Muscle layer of colon (tissue), 2 donors: ENCODE measurements at regions not wholly inside any gene's neighbourhood (a gene's known extent, or its start where the extent isn't known, plus 50 kb on each side); places are given as distances from the start of the nearest gene placed in this dataset.
A peak's percentile ranks its signal among the peaks of the same experiment; 100 is the strongest.
"Not testable (repeated sequence)": the region's sequence is repeated elsewhere in the genome, so short reads cannot be mapped to it uniquely, and the experiment has no call there.

Experiments used
- H3K27ac ChIP-seq: one replicate; pipeline ENCODE4 v1.7.0; 2013; ENCODE audit warnings: low read depth, mild to moderate bottlenecking, low read length, moderate library complexity
- H3K27me3 ChIP-seq, 2 donors: one replicate each; pipeline ENCODE4 v1.7.0; 2013; ENCODE audit warnings: low read length in 2 of 2, mild to moderate bottlenecking in 2 of 2; ENCODE audit not compliant: insufficient read depth in 2 of 2, control insufficient read depth in 1 of 2
- H3K36me3 ChIP-seq: one replicate; pipeline ENCODE4 v1.7.0; 2013; ENCODE audit warnings: mild to moderate bottlenecking, low read length; ENCODE audit not compliant: insufficient read depth
- H3K4me1 ChIP-seq: one replicate; pipeline ENCODE4 v1.7.0; 2013; ENCODE audit warnings: mild to moderate bottlenecking, low read length; ENCODE audit not compliant: insufficient read depth
- H3K4me3 ChIP-seq, 2 donors: one replicate each; pipeline ENCODE4 v1.7.0; 2013; ENCODE audit warnings: low read length in 2 of 2, low read depth in 1 of 2, mild to moderate bottlenecking in 1 of 2, moderate library complexity in 1 of 2
- H3K9ac ChIP-seq: one replicate; pipeline ENCODE4 v1.7.0; 2013; ENCODE audit warnings: low read length
- H3K9me3 ChIP-seq: one replicate; pipeline ENCODE4 v1.7.0; 2013; ENCODE audit warnings: mild to moderate bottlenecking, low read length
- donor health status: abdominal sarcoma.
- donor health status: Adenocarcinoma of cecum.

DNA sequence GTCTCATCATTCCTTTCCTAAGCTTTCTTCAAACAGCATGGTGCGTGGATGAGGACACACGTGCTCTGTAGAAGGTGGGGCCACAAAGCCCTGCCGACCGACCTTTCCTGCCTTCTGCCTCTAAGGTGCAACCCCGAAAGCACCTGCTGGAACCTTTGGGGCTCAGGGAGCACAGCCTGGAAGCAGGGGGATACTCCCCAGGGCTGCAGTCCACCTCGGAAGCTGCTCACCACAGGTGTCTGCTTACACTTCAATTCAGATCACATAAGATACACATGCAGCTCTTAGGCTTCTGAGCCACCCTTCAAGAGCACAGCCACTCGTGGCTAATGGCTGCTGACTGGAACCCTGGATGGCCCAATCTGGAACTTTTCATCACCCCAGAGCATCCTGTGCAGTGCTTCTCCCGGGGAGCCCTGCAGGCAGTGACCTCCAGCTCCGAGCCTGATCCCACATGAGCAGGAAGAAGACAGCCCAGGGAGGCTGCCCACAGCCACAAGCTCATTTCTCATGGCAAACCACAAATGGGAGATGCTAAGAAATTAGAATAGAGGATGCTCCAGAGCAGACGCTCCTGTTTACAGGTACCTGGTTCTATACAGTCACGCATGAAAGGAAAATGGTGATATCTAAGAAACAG lies 162.3 kb upstream of the FOXF1 start:
- no peak overlapping the region for H3K9ac ChIP-seq
- H3K4me1 ChIP-seq, result peaks cover 25% of the 10 kb centered on the region
- H3K9me3 ChIP-seq, result no peaks in the 10 kb centered on the region
- H3K27ac ChIP-seq, result no peak overlapping the region
- H3K36me3 ChIP-seq, result no peaks in the 10 kb centered on the region
- no peaks in the 10 kb centered on the region for H3K27me3 ChIP-seq
- H3K4me3 ChIP-seq, result no peak overlapping the region

- H3K4me1 ChIP-seq, result peaks cover 17% of the 10 kb centered on the region
- H3K9me3 ChIP-seq, result no peaks in the 10 kb centered on the region
- H3K9ac ChIP-seq, result no peak overlapping the region
- no peak overlapping the region for H3K27ac ChIP-seq
- no peaks in the 10 kb centered on the region for H3K27me3 ChIP-seq
- no peak overlapping the region for H3K4me3 ChIP-seq
- no peaks in the 10 kb centered on the region for H3K36me3 ChIP-seq
Observed at GRCh38 chr16:86349338-86349900, 160.9 kb upstream of the FOXF1 start.

DNA sequence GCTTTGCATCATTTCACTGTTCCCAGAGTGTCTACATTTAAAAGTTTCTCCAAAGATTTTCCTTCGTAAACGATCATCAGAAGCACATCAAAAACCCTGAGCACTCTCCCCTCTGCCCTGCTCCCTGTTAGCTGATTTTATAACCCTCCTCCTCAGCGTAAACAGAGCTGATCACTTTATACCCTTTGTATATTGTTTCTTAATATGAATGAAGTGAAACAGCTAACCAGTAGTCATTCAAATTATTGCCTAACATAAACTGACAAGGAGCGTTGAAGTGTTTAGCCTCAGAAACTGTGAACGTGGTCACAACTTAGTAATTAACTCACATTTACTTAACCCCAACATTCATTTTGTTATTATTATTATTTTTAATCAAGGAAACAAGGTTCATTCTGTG lies 160.0 kb upstream of the FOXF1 start:
- Histone ChIP-seq H3K36me3 (no peaks in the 10 kb centered on the region), H3K9me3 (no peaks in the 10 kb centered on the region), H3K27me3 (no peaks in the 10 kb centered on the region), H3K9ac (no peak overlapping the region), H3K27ac (no peak overlapping the region), H3K4me3 (no peak overlapping the region), H3K4me1 (peaks cover 14% of the 10 kb centered on the region)

DNA sequence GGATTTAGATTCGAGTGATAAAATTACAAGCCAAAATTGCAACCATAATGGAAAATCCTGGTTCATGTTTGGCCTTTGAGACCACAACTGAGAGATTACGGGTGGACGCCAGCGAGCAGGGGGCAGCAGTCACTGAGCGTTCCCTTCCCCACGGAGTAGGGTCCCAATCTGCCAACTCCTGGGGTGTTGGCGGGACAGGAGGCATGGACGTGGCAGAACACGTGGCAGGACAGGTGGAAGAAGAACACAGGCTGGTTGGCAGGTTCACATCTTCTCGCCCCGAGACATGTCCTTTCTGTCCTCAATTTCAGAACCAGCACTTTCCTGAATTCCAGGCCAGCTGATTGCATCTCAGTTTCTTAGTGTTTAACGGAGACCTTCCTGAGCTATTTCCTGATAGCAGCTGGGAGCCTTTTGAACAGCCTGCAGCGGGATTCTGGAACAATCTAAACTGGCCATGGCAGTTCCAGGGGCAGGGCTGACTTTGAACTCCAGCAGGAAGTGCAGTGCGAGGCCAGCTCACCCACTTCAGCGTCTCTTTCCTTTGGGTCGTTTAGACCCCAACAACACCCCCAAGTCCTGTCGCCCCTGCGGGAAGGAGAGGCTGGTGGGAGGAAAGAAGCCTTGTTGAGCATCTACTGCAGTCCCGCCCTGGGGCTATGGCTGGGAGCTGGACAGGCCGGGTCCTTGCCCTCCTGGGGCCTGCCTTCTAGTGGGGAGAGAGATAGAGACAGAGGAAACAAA lies 159.1 kb upstream of the FOXF1 start:
- Histone ChIP-seq H3K27me3 (no peaks in the 10 kb centered on the region), H3K27ac (no peak overlapping the region), H3K4me1 (peaks cover 14% of the 10 kb centered on the region), H3K9me3 (no peaks in the 10 kb centered on the region), H3K9ac (no peak overlapping the region), H3K36me3 (no peaks in the 10 kb centered on the region), H3K4me3 (no peak overlapping the region)

DNA sequence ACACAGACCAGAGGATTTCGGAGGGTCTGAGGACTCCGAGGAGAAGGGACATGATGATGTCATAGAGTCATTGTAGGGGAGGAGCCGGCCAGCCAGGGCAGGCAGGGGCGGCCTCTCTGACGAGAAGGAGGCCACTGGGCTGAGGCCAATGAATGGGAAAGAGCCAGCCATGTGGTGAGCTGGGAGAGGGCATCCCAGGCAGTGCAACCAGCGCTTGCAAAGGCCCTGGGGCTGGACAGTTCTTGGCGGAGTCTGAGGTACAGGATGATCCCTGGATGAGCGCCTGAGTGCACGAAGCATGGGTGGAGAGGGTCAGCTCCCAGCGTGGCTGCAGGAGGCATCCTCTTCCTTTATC lies 158.6 kb upstream of the FOXF1 start:
- not testable (repeated sequence) for H3K4me3 ChIP-seq, H3K9me3 ChIP-seq, H3K27me3 ChIP-seq, H3K9ac ChIP-seq, H3K36me3 ChIP-seq, H3K27ac ChIP-seq
- peaks cover 14% of the 10 kb centered on the region for H3K4me1 ChIP-seq

DNA sequence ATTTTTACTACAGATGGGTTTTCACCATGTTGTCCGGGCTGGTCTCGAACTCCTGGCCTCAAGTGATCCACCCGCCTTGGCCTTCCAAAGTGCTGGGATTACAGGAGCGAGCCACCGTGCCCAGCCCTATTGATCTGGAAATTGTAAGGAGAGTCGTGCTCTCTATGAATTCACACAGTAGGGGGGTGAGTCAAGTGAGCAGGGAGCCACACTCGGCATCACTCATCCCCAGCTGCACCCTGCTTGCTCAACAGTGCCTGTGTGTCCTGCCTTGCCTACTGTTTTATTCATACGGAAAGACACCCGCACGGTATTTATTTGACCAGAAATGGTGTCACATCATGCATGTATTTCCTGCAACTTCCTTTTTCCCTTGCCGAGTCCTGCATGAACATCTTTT lies 157.2 kb upstream of the FOXF1 start:
- no peak overlapping the region for H3K4me3 ChIP-seq
- no peaks in the 10 kb centered on the region for H3K9me3 ChIP-seq
- peaks cover 14% of the 10 kb centered on the region for H3K4me1 ChIP-seq
- no peaks in the 10 kb centered on the region for H3K27me3 ChIP-seq
- H3K36me3 ChIP-seq, result no peaks in the 10 kb centered on the region
- H3K27ac ChIP-seq, result no peak overlapping the region
- no peak overlapping the region for H3K9ac ChIP-seq

- H3K4me3 ChIP-seq, result no peak overlapping the region
- no peak overlapping the region for H3K27ac ChIP-seq
- H3K4me1 ChIP-seq, result peaks cover 14% of the 10 kb centered on the region
- H3K9me3 ChIP-seq, result no peaks in the 10 kb centered on the region
- H3K36me3 ChIP-seq, result no peaks in the 10 kb centered on the region
- no peak overlapping the region for H3K9ac ChIP-seq
- H3K27me3 ChIP-seq, result no peaks in the 10 kb centered on the region
Observed at GRCh38 chr16:86353948-86354347, 156.4 kb upstream of the FOXF1 start.

DNA sequence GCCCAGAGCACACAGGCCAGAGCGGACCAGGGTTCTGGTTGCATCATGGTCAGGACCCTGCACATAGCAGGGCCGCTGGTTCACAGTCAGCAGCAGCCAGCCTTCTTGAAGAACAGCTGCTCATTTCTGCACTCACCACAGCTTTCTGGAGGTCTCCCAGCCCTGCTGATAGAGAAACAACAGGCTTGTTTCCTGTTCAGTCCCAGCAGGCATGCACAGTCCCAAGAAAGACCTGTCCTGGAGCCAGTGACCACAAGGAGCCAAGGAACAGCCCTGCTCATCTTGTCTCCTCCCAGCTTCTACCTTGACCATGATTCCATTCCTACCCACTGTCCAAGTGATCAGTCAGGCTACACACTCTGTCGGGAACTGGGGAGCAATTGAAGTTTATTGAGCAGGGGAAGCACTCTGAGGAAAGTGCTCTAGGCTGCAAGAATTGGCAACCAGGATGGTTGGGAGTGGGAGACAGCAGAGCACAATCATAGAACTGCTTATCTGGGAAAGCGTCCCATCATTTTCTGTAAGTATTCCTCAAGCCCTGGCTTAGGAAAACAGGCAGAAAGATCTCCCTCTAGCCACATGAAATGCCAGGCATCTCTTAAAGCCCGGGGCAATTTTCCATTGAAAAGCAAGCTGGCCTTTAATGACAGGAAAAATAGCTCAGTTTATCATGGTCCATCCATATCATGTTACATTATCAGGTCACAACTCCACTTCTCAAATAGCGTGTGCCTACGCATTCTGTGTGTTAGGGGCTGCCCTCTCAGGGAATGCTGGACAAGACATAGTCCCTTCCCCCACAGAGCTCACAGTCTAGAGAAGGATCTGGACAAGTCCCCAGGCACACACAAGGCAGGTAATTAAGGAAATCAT lies 155.4 kb upstream of the FOXF1 start:
- Histone ChIP-seq H3K4me3 (no peak overlapping the region), H3K4me1 (peaks cover 12% of the 10 kb centered on the region), H3K27ac (no peak overlapping the region), H3K9me3 (no peaks in the 10 kb centered on the region), H3K27me3 (no peaks in the 10 kb centered on the region), H3K9ac (no peak overlapping the region), H3K36me3 (no peaks in the 10 kb centered on the region)

DNA sequence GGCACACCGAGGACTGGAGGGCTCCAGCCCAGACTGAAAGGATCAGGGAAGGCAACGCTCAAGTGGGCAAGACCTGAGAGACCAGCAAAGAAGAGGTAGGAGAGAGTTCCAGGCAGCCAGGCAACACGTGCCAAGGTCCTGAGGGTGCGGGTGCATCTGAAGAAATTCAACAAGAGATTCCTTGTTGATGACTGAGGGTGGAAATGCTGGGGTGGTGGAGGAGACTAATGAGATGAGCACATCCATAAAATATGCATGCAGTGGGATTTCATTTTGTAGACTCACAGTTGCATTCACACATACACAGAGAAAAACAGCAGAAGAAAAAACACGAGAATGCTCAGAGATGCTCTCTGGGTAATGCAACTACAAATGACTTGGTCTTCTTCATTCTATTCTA lies 154.8 kb upstream of the FOXF1 start:
- Histone ChIP-seq H3K4me3 (no peak overlapping the region), H3K27me3 (no peaks in the 10 kb centered on the region), H3K4me1 (peaks cover 8% of the 10 kb centered on the region), H3K36me3 (no peaks in the 10 kb centered on the region), H3K9ac (no peak overlapping the region), H3K9me3 (no peaks in the 10 kb centered on the region), H3K27ac (no peak overlapping the region)

GRCh38 chr16:86355951-86356350 lies 154.4 kb upstream of the FOXF1 start:
- peaks cover 8% of the 10 kb centered on the region for H3K4me1 ChIP-seq
- H3K27me3 ChIP-seq, result no peaks in the 10 kb centered on the region
- no peak overlapping the region for H3K9ac ChIP-seq
- H3K9me3 ChIP-seq, result no peaks in the 10 kb centered on the region
- no peaks in the 10 kb centered on the region for H3K36me3 ChIP-seq
- H3K4me3 ChIP-seq, result no peak overlapping the region
- no peak overlapping the region for H3K27ac ChIP-seq

GRCh38 chr16:86356804-86357203 lies 153.5 kb upstream of the FOXF1 start:
- no peaks in the 10 kb centered on the region for H3K27me3 ChIP-seq
- no peaks in the 10 kb centered on the region for H3K36me3 ChIP-seq
- peak overlapping the region; percentile 45 for H3K27ac ChIP-seq
- H3K4me1 ChIP-seq, result peaks cover 8% of the 10 kb centered on the region
- no peak overlapping the region for H3K9ac ChIP-seq
- H3K9me3 ChIP-seq, result no peaks in the 10 kb centered on the region
- H3K4me3 ChIP-seq, result no peak overlapping the region
